ENCODE measurements at regions not wholly inside any gene's neighbourhood (a gene's known extent, or its start where the extent isn't known, plus 50 kb on each side); places are given as distances from the start of the nearest gene placed in this dataset.
"Not testable (repeated sequence)": the region's sequence is repeated elsewhere in the genome, so short reads cannot be mapped to it uniquely, and the experiment has no call there.

DNA sequence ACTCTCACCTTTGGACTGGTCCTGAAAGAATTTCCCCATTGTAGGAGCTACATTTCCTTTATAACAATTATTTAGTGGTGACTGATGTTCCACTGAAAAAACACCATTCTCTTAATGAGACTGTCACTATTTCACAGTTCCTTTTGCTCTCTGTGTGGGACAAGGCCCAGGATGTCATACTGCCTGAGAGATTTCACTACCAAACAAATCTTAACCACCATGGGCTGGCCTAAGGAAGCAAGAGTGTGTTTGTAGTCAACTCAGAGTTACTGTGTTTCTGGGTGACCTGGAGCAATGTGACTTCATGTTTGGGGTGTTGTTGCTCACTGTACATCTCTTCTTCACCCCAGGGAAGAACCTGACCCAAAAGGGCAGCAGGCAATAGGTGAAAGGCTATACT is 50.1 kb upstream of the ZNF608 start:
- no peak for DNase-seq

DNA sequence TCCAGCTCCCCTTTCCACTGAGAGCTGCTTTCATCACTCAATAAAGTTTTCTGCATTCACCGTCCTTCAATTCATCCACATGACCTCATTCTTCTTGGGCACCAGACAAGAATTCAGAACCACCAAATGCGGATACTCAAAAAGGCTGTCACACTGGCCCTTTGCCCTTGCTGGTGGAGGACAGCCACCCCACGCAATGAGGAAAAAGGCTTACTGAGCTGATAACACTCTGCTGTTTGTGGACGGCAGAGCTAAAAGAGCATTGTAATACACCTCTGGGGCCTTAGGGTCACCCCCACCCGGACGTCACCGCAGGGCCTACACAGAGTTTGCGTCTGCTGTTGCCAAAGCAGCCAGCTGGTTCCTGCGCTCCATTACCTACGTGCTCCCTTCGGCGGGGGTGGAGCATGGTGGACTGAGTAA is 51.2 kb upstream of the ZNF608 start:
- DNase-seq = no peak

DNA sequence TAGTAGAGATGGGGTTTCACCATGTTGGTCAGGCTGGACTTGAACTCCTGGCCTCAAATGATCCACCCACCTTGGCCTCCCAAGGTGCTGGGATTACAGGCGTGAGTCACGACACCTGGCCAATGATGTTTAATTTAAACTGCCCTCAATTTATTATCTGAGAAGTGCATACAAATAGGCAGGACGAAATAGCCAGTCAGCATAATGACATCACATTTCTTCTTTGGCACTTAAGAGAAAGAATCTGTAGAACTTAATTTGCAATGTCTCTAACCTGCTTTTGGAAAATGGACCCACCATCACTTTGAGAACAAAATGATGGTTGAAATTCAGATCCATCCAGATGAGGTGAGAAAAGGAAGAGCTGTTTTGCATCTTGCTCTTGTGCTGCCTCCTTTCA is 52.5 kb upstream of the ZNF608 start:
- no peak for DNase-seq

DNA sequence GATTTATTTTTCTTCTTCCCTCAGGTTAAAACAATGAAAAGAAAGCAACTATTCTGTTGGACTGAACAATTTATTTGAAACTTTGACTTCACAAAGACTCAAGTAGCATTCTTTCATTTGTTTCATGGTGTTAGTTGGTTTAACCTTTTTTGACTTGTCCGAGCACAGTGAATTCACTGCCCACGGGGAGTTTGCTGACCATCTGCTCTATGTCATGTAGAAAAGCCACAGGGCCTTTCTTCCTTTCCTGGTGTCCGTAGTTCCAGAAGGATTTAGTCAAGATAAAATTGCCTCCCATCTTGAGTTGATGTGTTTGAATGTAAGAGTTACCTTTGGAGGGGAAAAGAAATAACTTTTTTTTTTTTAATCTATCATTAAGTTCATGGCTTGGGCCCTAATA is 55.1 kb upstream of the ZNF608 start:
- no peak for DNase-seq

DNA sequence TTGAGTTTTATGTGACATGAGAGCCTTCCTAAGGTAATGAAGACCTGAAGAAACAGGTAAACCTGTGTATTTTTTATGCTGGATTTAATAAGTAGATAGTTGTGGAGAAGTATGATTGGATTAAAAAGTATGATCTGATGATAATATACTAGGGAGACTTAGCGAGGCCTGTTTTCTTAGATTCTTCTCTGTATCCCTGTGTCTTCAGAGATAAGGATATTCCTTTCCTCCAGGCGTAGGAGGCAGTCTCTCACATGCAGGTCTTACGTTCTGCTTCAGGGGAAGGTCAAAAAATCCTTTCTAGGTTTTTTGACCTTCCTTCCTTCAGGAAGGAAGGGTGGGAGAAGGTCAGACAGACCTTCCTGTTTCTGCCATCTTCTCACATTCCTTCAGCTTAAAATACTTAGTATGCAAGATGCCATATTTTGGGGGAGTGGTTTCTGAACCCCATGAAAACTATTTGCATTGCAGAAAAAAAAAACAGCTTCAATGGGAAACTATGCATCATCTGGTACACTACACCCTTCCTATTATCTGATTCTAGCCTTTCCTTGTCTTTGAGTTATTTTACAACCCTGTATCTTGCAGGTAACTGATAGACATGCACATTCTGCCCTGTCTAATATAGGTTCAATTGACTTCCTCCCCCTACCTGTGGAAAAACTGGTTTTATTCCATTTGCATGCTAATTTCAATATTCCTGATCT is 57.3 kb upstream of the ZNF608 start:
- DNase-seq = no peak

DNA sequence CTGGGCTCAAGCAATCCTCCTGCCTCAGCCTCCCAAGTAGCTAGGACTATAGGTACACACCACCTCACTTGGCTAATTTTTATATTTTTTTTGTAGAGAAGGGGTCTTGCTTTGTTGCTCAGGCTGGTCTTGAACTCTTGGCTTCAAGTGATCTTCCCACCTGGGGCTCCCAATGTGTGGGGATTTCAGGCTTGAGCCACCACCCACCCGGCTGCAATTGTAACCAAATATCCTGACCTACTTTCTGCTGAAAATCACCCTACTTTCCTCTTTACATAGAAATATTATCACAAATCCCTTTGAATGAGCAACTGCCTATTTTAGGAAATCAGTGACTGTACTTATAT is 59.6 kb upstream of the ZNF608 start:
- DNase-seq = no peak

DNA sequence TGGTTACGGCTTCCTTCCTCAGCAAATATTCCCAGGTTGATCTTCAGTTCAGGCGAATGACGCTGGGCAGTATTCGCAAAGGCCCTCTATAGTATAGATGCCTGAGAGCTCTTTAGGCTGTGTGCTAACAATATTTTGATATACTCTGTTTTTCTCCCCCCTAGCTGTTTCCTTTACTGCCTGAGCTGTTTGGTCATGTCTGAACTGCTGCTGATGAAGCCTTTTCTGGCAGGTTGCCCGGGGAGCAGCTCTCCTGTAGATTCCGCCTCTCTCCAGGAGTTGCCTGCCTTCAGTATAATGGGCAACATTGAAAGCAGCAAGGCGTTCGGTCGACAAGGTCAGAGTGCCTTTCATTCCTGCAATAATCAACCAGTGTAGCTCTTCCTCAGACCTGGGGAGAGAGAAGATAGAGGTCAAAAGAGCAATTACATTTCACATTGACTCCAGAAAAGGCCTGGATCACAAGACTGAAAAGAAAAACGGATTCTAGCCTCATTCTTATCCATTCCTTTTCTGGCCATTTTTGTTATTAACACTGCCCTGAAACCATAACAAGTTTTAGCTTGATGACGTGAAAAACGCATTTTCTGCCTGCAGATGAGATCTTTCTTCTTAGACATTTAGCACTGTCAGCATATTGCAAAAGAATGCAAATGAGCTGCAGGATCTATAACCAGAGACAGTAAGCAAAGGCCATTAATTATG is 60.1 kb upstream of the ZNF608 start:
- DNase-seq = peak in 1 of 4 experiments; percentile 4

DNA sequence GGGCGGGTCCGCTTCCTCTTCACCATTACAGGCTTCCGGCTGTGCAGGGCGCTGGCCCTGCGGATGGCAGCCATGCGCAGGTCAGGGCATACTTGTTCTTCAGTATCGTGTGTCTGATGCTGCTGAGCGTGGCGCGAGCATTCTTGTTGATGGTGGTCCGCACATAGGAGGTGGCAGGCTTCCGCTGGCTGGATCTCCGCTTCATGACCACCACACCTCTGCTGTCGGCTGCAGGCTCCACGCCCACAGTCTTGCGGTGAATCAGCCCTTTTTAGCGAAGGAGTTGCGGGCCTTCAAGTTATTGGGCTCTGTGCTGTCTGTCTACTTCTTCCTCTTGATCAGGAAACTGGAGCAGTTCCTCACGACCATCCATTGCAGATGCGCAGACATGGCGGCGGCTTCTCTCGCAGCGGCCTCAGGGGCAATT is 62.4 kb upstream of the ZNF608 start:
- DNase-seq = no peak

DNA sequence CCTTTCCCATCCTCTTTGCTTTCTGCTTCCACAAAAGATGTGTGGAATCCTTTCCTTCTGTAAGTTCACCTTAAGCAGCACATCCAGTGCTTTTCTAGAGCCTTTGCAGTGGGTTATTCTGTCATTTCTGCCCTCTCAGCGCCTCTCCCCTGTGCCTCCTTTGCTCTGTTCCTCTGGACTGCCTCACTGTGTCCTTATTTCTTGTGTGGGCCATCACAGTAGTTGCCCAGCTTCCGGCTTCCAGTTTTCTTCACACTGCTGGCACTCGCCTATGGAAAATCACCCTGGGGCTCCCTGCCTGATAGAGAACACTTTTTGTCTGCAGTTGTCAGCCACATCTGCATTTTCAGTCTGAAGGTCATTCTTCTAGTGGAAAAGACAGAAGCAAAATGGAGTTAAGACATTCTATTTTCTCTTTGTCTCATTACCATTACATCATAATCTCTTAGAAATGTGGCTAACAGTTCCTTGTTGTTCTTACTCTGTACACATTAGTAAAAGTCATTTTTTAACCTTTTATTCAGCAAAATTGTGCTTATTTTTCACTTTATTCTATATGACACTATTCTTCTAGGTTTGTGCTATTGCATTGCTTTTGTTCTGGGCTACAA is 64.1 kb upstream of the ZNF608 start:
- no peak for DNase-seq

DNA sequence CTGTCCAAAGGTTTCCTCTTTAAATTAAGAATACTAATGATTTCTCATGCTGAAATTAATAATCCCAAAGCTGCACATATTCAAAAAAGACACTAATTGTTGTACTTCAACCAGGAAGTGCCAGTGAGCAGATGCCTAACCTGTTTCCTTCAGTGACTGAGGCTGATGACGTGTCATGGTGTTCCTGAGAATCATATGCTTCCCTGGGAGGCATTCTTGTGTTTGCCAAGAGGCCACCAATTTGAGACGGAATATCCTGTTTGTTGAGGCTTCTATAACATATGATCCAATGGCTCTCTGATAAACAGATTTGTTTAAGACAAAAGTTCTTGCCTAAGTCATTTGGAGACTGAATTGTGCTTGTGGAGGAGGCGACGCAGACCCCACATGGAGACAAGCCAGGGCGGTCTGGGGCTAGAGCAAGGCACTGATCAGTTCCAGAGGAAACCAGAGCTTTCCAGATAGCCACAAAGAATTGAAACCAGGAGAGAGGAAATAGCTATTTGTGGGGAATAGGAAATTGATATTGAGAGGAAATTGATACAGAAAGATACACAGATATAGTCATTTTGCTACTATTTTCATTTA is 66.4 kb upstream of the ZNF608 start:
- no peak for DNase-seq

DNA sequence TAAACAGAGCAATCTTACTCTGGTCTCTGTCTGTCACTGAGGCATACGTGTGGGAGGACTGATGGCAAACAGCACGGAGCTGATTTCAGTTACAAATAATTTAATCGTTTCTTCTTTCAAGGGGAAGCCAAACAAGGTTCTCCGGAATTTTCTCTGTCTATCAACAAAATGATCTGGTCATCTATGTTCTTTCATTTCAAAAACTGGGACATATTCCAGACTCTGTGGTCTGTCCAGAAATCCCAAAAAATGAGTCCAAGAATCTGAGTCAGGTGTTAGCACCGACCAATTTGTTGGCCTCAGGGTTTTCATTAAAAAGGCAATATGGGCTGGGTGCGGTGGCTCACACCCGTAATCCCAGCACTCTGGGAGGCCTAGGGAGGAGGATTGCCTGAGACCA is 69.9 kb upstream of the ZNF608 start:
- no peak for DNase-seq

DNA sequence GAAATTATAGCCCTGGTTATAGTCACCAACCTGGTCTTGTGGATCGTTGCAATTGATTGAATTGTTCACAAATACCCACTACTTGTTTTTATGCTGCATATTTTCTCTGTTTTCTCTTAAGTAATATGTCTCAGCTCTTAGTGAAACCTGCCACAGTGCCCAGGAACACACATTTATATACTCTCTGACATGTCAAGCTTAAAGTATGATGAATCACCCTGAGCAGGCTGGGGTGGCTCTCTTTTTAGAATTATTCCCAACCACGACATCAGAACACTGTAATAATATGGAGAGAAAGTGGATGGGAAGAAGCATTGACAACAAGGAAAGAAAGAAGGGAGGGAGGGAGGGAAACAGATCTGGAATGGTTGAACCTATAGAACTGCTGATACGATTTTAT is 72.8 kb upstream of the ZNF608 start:
- DNase-seq = no peak

DNA sequence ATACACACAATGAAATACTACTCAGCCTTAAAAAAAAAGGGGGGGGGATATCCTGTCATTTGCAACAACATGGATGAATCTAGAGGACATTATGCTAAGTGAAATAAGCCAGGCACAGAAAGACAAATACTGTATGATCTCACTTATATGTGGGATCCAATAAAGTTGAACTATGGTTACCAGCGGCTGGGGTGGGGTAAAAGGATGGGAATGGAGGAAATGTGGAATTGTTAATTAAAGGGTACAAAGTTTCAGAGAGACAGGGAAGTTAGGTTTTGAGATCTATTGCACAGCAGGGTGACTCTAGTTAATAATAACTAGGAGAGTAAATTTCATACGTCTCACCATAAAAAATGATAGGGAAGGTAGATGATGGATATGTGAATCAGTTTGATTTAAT is 76.2 kb upstream of the ZNF608 start:
- no peak for DNase-seq

DNA sequence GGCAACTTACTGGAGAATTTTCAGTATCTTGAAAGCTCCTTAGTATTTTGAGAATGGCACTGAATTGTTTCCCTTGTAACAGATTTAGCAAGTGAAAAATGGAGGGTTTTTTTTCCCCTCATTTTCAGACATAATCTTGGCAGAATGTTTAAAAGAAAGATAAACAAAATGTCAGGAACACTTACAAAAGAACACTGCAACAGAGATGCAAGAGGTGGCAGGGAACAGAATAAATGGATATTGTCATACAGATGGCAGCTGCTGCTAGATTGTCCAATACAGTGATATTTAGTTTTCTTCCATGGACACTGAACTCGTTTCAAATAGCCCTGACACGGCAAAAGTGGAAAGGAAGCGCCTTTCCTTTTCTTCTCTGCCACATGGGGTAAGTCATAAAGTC is 76.9 kb upstream of the ZNF608 start:
- no peak for DNase-seq

DNA sequence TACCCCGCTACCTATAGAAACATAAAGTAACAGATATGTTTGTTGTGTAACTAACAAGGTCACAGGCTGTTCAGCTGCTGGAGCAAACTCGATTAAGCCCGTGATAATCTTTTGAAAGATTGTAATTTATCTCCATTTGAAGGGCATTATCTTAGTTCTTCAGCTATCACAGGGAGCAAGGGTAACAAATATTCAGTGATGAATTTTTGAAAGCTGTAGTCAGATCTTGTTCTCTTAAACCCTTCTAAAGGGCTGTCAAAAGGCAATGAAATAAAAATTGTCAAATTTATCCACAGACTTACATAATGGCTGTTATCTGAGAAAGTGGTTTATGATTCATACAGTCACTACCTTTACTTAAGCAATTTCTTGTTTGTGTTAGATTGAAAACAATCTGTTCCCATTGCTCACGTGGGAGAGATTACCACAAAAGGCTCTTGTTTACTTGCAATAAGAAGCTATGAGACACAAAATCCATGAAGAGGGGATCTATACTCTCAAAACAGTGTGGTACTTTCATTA is 78.3 kb upstream of the ZNF608 start:
- peak in 3 of 4 experiments; percentile 6 to 23 (median 13) for DNase-seq

DNA sequence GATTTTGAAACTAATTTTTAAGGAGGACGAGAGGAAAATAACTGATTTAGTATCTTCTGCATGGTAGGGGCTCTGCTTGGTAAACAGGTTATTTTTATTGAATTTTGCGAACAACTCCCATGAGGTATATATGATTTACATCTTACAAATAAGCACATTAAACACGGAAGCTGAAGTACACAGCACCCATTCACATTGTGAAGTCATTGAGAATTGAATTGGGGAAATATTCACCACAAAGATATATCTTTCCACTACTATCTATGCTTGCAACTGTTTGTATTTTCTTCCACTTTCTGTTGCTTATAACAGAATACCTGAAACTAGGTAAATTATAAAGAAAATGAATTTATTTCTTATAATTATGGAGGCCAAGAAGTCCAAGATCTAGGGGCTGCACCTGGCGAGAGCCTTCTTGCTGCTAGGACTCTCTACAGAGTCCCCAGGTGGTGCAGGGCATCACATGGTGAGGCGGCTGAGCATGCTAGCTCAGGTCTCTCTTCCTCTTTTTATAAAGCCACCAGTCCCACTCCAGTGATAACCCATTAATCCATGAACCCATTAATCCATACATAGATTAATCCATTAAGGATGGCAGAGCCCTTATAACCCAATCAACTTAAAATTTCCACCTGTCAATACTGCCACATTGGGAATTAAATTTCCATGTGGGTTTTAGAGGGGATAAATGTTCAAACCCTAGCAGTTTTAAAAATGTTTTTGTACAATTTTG is 79.0 kb upstream of the ZNF608 start:
- DNase-seq = no peak

DNA sequence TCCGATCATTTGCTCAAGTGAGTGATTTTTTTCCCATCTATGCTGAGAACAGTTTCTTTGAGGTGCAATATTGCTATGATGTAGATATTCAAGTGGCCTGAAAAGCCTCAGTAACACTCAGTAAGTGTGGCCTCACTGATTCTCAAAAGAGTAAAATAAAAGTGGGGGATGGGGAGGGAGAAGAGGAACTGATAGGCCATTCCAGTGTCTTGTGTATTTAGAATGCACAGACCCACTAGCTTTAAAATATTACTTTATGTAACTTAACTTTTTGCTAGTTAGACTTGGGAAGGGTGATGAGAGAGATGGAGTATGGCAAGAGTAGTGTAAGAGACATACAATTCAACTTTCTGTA is 79.5 kb upstream of the ZNF608 start:
- DNase-seq = no peak

DNA sequence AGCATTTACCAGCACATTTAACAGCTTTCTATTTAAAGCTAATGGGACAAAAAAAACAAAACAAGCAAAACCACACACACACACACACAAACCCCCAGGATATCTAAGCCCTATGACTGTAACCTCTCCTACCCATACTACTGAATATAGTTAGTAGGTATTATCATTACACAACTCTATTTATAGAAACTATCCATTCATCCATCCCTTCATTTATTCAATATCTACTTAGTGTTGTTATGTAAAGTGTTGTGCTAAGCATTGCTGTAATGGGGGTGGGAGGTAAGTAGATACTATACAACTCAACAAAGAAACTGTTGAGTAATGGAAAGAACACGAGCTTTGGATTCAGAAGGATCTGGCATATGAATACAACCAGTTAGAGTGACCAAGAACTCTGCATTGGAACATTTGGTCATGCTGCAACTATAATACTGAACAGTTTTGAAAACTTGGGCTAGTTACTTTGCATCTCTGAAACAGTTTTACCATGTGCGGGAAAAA is 82.3 kb upstream of the ZNF608 start:
- DNase-seq = no peak

DNA sequence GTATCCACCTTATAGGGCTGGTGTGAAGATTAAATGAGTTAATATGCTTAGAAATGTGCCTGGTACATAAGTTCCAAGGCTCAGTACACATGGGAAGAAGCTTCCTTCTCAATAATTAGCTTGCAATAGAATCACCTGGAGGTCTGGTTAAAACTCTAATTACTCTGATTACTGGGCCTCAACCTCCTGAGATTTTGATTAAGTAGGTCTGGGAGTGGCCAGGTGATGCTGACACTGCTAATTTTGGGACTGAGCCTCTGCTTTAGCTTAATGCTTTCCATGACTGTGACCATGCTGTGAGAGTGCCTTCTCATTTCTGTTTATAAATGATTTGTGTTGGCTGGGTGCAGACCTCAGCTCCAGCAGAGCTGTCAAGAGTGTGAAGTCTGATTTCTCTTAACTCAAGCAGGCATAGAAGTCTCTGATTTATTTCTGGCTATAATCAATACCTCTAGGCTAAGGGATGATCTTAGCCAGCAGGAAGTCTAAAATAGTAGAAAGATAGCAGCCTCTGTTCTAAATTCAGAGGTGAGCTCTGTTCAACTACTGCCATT is 85.3 kb upstream of the ZNF608 start:
- no peak for DNase-seq

DNA sequence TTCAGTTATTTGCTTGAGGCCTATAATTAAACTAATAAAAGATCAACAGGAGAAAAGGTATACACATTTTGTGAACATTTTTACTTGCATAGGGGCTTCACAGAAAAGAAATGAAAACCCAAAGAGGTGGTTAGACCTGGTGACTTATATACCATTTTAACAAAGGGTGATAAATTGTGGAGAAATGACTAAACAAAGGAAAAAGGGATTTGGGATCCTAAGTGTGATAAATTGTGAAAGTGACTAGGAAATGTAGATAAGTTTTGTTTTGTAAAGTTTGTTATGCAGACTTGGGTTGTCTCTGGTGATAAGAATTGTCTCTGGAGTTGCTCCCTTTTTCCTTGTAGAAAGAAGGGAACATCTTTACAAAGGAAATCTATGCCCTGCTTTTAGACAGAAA is 86.1 kb upstream of the ZNF608 start:
- no peak for DNase-seq

DNA sequence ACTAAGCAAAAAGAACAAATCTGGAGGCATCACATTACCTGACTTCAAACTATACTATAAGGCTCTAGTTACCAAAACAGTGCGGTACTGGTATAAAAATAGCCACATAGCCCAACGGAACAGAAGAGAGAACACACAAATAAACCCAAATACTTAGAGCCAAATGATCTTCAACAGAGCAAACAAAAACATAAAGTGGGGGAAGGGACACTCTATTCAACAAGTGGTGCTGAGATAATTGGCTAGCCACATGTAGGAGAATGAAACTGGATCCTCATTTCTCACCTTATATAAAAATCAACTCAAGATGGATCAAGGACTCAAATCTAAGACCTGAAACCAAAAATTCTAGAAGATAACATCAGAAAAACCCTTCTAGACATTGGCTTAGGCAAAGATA is 89.9 kb upstream of the ZNF608 start:
- DNase-seq = not testable (repeated sequence)

DNA sequence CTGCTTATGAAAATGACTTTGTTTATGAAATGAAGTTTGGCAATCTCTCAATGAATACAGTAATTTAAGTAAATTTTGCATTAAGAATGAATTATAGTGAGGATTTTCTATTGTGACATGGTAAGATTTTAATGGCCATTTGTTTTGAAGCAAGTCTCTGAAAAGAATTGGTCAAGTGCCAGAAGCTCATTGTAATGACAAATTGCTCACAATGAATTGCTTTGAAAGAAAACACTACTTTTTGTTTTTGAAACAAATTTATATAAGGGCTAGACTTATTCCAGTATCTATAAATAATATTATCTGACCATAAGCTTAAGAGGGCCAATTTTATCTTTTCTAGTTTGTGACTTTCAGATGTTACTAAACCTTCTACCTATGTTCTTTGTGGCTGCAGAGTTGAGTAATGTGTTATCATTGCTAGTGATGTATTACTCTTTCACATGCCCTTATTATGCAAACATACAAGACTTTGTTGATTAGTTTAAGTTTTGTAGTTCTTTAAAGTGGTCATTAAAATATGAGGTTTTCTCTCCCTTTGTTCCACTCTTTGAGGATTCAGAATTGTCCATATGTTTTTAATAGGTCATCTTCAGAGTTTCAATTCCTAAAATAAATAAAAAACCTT is 93.0 kb upstream of the ZNF608 start:
- no peak for DNase-seq
